ENCODE measurements at regions not wholly inside any gene's neighbourhood (a gene's known extent, or its start where the extent isn't known, plus 50 kb on each side); places are given as distances from the start of the nearest gene placed in this dataset.
"Not testable (repeated sequence)": the region's sequence is repeated elsewhere in the genome, so short reads cannot be mapped to it uniquely, and the experiment has no call there.

DNA sequence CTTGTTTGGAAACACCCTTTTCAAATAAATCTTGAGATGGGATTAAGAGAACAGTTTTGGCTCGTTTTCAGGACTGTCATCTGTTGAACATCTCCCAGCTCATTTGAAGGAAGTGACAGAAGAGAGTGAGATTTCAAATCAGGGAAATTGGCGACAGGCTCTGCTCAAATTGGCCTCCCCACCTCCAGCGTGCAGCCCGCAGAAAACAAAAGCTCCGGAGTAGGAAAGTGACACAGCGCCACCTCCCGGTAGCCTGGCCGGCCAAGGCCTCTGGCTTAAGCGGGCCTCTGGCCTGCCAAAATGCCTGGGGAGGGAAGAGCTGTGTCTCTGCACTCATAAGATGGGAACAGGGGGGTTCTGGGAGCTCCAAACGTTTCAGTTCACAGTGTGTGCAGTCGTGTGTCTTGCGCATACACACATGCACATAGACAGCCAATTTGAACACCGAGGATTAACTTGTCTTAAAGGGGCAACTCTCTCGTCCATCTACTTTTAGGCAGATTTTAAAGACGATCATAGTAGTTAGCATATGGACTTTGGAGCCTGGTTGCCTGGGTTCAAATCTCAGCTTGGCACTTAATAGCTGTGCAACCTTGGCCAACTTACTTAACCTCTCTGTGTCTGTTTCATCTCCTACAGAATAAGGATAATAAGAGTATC, 132.7 kb upstream of the RCN1 start:
- Histone ChIP-seq H3K4me1 (ENCODE audit: insufficient read depth, low read length) (peaks cover 15% of the 10 kb centered on the region), H3K9ac (ENCODE audit: low read depth, low read length) (no peak overlapping the region), H3K36me3 (ENCODE audit: insufficient read depth, low read length) (no peaks in the 10 kb centered on the region), H3K9me3 (ENCODE audit: control insufficient read depth, insufficient read depth, low read length) (no peaks in the 10 kb centered on the region)

DNA sequence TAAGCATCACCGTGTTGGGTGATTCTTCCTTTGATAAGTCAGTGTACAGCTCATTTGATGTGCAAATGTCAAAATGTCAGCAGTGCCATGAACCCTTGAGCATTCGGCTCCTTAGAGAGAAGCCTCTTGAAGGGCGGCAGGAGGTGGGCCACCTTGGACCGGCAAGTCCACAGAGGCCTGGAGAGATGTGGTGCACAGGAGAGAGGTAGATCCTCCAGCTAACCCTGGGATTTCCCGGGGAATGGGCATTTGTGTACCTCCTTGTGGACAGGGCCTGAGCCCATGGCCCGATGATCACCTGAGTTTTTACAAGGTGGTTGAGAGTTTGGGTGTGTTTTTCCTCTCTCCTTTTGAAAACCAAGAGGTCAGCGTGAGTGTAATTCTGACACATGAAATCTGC, 133.2 kb upstream of the RCN1 start:
- Histone ChIP-seq H3K36me3 (ENCODE audit: insufficient read depth, low read length) (no peaks in the 10 kb centered on the region), H3K9ac (ENCODE audit: low read depth, low read length) (no peak overlapping the region), H3K4me1 (ENCODE audit: insufficient read depth, low read length) (peaks cover 15% of the 10 kb centered on the region), H3K9me3 (ENCODE audit: control insufficient read depth, insufficient read depth, low read length) (no peaks in the 10 kb centered on the region)

DNA sequence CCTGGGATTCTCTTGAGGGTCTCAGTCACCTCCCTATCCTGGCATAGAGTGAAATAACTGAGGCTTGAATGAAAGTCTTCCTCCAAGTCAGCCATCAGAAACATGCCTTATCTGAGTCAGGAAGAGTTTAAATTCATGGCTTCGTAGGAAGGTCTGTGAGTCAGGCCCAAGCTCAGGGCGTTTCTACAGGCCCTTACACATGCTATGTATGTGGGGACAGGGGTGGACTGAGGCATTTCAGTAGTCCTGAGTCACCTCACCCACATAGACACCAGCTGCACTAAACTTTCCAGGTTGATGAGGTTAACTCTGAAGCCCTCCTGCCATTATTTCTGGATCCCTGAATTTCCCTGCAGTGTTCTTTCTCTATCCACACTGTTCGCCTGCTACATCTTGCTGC, 134.6 kb upstream of the RCN1 start:
- no peaks in the 10 kb centered on the region for H3K9me3 ChIP-seq (ENCODE audit: control insufficient read depth, insufficient read depth, low read length)
- no peak overlapping the region for H3K9ac ChIP-seq (ENCODE audit: low read depth, low read length)
- H3K4me1 ChIP-seq (ENCODE audit: insufficient read depth, low read length): peaks cover 15% of the 10 kb centered on the region
- H3K36me3 ChIP-seq (ENCODE audit: insufficient read depth, low read length): no peaks in the 10 kb centered on the region

DNA sequence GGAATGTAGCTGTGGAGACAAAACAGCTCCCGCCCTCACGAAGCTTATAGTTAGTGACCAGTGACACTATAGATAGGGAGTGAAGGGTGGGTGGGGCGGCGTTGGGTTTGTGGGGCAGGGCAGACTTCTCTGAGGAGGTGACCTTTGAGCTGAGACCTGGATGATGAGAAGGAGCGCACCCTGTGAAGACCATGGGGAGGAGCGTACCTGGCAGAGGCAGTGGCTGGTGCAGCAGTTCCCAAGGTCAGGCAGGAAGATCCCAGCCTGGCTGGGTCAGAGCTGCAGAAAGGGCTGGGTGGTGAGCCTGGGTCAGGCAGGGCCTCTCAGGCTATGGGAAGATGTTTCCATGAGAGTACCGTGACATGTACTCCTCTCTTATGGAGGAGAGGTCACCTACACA, 135.0 kb upstream of the RCN1 start:
- no peak overlapping the region for H3K9ac ChIP-seq (ENCODE audit: low read depth, low read length)
- H3K4me1 ChIP-seq (ENCODE audit: insufficient read depth, low read length): peaks cover 15% of the 10 kb centered on the region
- H3K36me3 ChIP-seq (ENCODE audit: insufficient read depth, low read length): no peaks in the 10 kb centered on the region
- H3K9me3 ChIP-seq (ENCODE audit: control insufficient read depth, insufficient read depth, low read length): no peaks in the 10 kb centered on the region

DNA sequence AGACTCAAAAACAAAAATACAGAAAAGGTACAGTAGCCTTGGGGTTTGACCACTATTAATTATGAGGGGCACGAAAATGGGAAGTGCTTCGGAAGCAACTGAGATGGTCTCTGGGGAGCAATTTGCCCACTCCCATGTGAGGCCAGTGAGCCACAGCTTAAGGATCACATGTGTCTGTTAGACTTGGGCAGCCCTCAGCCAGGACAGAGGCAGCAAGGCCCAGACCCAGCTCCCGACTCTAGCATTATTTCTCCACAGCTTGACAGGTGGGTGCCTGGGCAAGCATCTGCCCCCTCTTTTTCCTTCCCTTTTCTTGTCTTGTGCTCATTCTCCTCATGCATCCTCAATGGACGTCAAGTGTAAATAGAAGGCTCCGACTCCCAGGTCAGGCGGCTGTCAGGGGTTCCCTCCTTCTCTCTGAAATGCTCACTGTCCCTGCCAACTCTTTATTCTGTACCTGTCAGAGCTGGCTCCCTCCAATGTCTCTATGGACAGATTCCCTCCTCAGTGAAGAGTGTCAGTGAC, 137.0 kb upstream of the RCN1 start:
- no peaks in the 10 kb centered on the region for H3K36me3 ChIP-seq (ENCODE audit: insufficient read depth, low read length)
- no peaks in the 10 kb centered on the region for H3K9me3 ChIP-seq (ENCODE audit: control insufficient read depth, insufficient read depth, low read length)
- H3K4me1 ChIP-seq (ENCODE audit: insufficient read depth, low read length): peaks cover 6% of the 10 kb centered on the region
- H3K9ac ChIP-seq (ENCODE audit: low read depth, low read length): no peak overlapping the region

DNA sequence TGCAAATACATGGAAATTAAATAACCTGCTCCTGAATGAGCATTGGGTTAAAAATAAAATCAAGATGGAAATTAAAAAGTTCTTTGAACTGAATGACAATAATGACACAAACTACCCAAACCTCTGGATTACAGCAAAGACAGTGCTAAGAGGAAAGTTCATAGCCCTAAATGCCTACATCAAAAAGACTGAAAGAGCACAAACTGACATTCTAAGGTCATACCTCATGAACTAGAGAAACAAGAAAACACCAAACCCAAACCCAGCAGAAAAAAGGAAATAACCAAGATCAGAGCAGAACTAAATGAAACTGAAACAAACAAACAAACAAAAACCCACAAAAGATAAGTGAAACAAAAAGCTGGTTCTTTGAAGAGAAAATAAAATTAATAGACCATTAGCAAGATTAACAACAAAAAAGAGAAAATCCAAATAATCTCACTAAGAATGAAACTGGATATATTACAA, 138.6 kb upstream of the PAX6 start:
- H3K9me3 ChIP-seq (ENCODE audit: control insufficient read depth, insufficient read depth, low read length); H3K4me1 ChIP-seq (ENCODE audit: insufficient read depth, low read length); H3K9ac ChIP-seq (ENCODE audit: low read depth, low read length); H3K36me3 ChIP-seq (ENCODE audit: insufficient read depth, low read length): not testable (repeated sequence)

DNA sequence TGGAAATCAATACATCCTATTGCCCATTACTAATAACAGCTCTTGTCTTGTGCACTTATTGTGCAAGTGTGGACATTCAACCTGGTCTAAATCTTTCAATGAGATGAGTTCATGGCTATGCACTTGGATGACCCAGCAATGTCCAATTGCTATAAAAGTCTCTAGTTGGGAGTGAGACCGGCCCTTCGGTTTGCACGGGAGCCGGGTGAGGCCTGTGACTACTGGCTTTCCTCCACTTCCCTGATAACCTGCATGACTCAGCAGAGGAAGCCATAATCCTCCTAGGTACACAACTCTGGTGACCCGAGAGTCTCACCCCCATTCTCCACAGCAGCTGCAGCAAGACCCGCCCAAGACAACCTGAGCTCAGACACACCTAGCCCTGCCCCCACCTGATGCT, 135.9 kb upstream of the PAX6 start:
- Histone ChIP-seq H3K9me3 (ENCODE audit: control insufficient read depth, insufficient read depth, low read length) (no peaks in the 10 kb centered on the region), H3K36me3 (ENCODE audit: insufficient read depth, low read length) (no peaks in the 10 kb centered on the region), H3K9ac (ENCODE audit: low read depth, low read length) (no peak overlapping the region), H3K4me1 (ENCODE audit: insufficient read depth, low read length) (no peaks in the 10 kb centered on the region)

DNA sequence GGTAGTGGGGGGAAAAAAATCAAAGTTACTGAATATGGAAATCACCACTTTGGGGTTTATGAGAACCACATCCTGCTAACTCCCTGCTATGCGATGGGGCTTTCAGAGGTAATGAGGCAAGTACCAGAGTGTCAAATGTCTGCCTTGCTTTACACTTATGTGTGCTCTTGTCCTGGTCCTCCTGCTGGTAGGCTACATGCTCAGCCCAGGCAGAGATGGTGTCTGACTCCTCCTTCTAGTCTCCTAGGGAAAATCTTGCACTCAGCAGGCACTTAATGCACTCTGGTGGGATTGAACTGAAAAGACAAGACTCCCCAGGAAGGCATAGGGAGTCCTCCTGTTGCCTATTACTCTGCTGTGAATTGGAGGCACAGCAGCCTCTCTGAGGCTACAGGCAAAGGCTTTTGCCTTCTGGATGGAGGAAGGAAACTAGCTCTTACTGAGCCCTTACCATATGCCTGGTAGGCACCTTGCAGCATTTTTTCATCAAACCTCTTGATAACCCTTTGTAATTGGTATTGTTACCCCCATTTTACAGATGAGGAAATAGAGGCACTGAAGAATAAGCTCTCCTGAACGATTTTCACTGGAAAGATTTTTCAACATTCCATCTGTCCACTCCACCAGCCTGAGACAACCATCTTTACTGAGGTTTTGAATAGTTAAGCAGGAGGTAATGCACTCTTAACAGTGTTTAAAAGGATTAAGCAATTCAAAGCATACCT, 132.1 kb upstream of the PAX6 start:
- no peaks in the 10 kb centered on the region for H3K9me3 ChIP-seq (ENCODE audit: control insufficient read depth, insufficient read depth, low read length)
- H3K36me3 ChIP-seq (ENCODE audit: insufficient read depth, low read length): no peaks in the 10 kb centered on the region
- no peaks in the 10 kb centered on the region for H3K4me1 ChIP-seq (ENCODE audit: insufficient read depth, low read length)
- no peak overlapping the region for H3K9ac ChIP-seq (ENCODE audit: low read depth, low read length)

DNA sequence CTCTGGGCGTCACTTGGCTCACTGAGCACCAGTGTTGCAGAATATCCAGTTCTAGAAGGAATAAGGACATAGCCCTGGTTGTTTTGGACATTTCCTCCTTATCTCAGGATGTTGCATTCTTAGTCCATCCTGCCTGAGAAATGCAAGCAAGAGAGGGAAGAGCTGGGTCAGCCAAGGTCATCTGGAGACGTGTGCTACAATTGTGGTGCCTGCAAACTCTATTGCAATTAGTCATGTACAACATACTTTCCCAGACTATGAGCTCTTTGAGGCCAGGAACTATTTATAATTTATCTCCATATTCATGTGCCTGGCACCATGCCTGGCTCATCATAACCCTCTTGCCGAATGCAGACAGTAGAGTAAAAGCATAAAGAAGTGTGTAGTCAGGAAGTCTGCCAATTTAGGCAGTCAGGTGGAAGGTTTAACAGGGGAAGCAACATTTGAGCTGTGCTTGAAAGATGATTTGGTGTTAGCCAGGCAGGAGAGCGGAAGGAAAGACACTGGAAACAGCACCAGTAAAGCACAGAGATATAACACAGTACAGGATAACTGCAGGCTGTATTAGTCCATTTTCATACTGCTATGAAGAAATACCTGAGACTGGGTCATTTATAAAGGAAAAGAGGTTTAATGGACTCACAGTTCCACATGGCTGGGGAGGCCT, 129.4 kb upstream of the PAX6 start:
- Histone ChIP-seq H3K36me3 (ENCODE audit: insufficient read depth, low read length) (no peaks in the 10 kb centered on the region), H3K9ac (ENCODE audit: low read depth, low read length) (no peak overlapping the region), H3K9me3 (ENCODE audit: control insufficient read depth, insufficient read depth, low read length) (no peaks in the 10 kb centered on the region), H3K4me1 (ENCODE audit: insufficient read depth, low read length) (peaks cover 4% of the 10 kb centered on the region; the same call in 1 of the 2 replicates)

DNA sequence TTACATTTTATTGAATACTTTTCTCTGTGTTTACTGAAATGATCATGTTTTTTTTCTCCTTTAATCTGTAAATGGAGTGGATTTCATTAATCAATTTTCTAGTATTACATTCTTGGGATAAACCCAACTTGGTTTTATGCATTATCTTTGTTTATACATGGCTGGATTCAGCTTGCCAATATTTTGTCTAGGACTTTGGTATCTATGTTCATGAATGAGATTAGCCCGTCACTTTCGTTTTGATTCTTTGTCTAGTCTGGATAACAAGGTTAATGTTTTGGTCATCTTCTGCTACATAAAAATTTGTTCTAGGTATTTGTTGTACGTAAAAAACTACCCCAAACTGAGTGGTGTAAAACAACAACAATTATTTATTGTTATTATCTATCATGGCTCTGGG, 127.9 kb upstream of the PAX6 start:
- Histone ChIP-seq H3K36me3 (ENCODE audit: insufficient read depth, low read length) (no peaks in the 10 kb centered on the region), H3K9ac (ENCODE audit: low read depth, low read length) (no peak overlapping the region), H3K4me1 (ENCODE audit: insufficient read depth, low read length) (peaks cover 4% of the 10 kb centered on the region; the same call in 1 of the 2 replicates), H3K9me3 (ENCODE audit: control insufficient read depth, insufficient read depth, low read length) (no peaks in the 10 kb centered on the region)

DNA sequence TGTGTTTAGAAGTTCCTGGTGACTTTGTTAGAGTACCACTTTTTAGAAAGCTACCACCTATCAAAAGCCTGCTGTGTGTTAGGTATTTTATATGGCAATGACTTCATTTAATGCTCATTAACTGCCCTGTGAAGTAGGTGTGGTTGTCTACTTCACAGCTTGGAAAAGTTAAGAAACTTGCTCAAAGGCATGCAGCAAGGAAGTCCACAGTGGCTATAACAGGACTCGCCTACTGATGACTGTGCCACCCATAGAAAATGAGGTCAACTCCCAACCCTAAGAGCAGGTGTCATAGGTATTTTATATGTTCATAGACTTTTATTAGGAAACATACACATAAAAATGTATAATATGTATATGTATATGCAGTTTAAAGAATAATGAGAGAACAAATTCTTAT, 125.2 kb upstream of the PAX6 start:
- Histone ChIP-seq H3K9me3 (ENCODE audit: control insufficient read depth, insufficient read depth, low read length) (no peaks in the 10 kb centered on the region), H3K4me1 (ENCODE audit: insufficient read depth, low read length) (peaks cover 4% of the 10 kb centered on the region; the same call in 1 of the 2 replicates), H3K36me3 (ENCODE audit: insufficient read depth, low read length) (no peaks in the 10 kb centered on the region), H3K9ac (ENCODE audit: low read depth, low read length) (no peak overlapping the region)

DNA sequence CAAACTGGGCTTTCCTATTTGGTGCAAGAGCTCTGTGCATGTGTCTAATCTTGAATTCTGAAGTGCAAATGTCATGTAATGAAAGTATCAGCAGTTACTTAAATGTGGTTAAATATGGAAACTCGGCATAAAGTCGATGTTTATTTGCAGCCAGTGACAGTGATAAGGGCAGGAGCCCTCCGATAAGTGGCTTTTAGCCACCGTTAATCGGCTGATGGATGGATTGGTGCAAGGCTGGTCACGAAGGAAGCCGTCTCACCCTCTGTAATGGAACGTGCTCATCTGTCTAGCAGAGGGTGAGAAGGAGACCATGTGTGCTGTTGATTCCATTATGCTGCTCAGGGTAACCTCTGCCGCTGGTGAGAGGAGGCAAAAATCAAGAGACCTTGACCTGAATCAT, 121.8 kb upstream of the PAX6 start:
- H3K9me3 ChIP-seq (ENCODE audit: control insufficient read depth, insufficient read depth, low read length): no peaks in the 10 kb centered on the region
- peaks cover 4% of the 10 kb centered on the region; the same call in 1 of the 2 replicates for H3K4me1 ChIP-seq (ENCODE audit: insufficient read depth, low read length)
- H3K36me3 ChIP-seq (ENCODE audit: insufficient read depth, low read length): no peaks in the 10 kb centered on the region
- no peak overlapping the region for H3K9ac ChIP-seq (ENCODE audit: low read depth, low read length)

DNA sequence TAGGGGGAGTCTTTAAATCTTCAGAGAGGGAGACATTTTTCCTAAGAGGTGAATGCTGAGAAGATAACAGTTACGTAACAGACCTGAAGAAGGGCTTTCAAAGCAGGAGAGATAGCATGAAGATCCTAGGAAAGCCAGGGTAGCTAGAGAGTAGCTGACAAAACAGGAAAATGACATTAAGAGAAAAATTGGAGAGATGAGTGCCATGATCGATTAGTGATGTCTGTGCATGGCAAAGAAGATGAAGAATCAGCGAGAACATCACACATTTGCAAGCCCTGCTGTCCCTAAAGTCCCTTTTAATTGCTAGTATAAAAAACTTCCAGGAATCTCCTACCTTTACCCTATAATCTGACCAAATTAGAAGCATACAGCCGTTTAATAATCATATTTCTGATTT, 116.9 kb upstream of the PAX6 start:
- no peaks in the 10 kb centered on the region for H3K9me3 ChIP-seq (ENCODE audit: control insufficient read depth, insufficient read depth, low read length)
- H3K9ac ChIP-seq (ENCODE audit: low read depth, low read length): no peak overlapping the region
- no peaks in the 10 kb centered on the region for H3K4me1 ChIP-seq (ENCODE audit: insufficient read depth, low read length)
- no peaks in the 10 kb centered on the region for H3K36me3 ChIP-seq (ENCODE audit: insufficient read depth, low read length)

DNA sequence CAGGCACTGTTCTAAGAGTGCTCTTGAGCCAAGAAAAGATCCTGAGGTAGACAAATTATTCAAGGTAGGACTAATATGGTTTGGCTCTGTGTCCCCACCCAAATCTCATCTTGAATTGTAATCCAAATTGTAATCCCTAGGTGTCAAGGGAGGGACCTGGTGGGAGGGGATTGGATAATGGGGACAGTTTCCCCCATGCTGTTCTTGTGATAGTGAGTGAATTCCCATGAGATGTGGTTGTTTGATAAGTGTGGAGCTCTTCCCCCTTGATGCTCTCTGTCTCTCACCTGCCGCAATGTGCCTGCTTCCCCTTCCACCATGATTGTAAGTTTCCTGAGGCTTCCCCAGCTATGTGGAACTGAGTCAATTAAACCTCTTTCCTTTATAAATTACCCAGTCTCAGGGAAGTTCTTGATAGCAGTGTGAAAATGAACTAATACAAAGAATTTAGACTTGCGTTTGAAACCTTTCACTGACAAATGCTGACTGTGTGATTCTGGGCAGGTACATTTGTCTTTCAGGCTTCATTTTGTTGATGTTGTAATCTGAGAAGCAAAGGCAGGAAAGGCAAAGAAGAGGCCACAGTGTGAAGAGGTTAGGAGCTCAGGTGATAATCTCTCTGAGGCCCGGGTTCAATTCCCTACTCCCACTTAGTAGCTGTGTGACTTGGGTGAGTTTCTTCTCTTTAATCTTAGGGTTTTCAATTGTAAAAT, 115.8 kb upstream of the PAX6 start:
- H3K36me3 ChIP-seq (ENCODE audit: insufficient read depth, low read length): no peaks in the 10 kb centered on the region
- no peaks in the 10 kb centered on the region for H3K4me1 ChIP-seq (ENCODE audit: insufficient read depth, low read length)
- H3K9ac ChIP-seq (ENCODE audit: low read depth, low read length): no peak overlapping the region
- H3K9me3 ChIP-seq (ENCODE audit: control insufficient read depth, insufficient read depth, low read length): no peaks in the 10 kb centered on the region

Data from ES-I3 (cell line).